KOPT-K1 (cell line): ENCODE measurements at regions not wholly inside any gene's neighbourhood (a gene's known extent, or its start where the extent isn't known, plus 50 kb on each side); places are given as distances from the start of the nearest gene placed in this dataset.

Source experiments
- H3K27ac ChIP-seq: fragments of 200-600 bp; sonication (generic); 2 replicates; pipeline ENCODE4 v1.5.1; 2016; ENCODE audit warnings: antibody characterized with exemption, mild to moderate bottlenecking, low read depth, low read length; ENCODE audit not compliant: poor library complexity, severe bottlenecking
- H3K36me3 ChIP-seq: fragments of 200-600 bp; sonication (generic); 2 replicates; pipeline ENCODE4 v1.5.1; 2017; ENCODE audit warnings: antibody characterized with exemption, mild to moderate bottlenecking, low read length, moderate library complexity; ENCODE audit not compliant: insufficient read depth
- H3K9me3 ChIP-seq: fragments of 200-600 bp; sonication (generic); 2 replicates; pipeline ENCODE4 v1.5.1; 2017; ENCODE audit warnings: antibody characterized with exemption, low read length, mild to moderate bottlenecking; ENCODE audit not compliant: insufficient read depth, poor library complexity, severe bottlenecking

DNA sequence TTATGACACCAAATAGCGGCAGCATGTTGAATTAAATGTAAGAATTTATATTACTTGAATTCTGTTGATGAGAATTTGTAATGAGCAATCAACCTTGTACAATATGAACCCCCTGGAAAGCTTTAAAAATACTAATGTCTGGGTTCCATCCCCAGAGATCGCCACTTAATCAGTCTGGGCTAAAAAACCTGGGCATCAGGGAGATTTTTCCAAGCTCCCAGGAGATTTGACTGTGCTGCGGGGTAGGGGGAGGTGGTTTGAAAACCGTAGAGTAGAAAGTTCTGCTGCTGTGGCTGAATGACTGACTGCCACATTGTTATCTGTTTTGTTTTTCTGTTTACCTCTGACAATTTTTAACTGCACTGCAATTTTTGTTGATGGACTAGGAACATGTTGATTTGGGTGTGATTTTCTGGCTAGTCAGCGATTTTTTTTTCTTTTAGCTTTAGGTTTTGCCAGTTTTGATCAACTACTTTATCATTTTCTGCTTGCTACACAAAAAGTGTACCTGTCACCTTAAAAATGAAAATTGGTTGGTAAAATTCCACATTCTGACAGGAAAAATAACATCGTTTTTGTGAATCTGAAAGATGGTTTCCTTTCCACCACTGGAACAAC is 79.3 kb downstream of the PCTP start:
- no peaks in the 10 kb centered on the region for H3K36me3 ChIP-seq

DNA sequence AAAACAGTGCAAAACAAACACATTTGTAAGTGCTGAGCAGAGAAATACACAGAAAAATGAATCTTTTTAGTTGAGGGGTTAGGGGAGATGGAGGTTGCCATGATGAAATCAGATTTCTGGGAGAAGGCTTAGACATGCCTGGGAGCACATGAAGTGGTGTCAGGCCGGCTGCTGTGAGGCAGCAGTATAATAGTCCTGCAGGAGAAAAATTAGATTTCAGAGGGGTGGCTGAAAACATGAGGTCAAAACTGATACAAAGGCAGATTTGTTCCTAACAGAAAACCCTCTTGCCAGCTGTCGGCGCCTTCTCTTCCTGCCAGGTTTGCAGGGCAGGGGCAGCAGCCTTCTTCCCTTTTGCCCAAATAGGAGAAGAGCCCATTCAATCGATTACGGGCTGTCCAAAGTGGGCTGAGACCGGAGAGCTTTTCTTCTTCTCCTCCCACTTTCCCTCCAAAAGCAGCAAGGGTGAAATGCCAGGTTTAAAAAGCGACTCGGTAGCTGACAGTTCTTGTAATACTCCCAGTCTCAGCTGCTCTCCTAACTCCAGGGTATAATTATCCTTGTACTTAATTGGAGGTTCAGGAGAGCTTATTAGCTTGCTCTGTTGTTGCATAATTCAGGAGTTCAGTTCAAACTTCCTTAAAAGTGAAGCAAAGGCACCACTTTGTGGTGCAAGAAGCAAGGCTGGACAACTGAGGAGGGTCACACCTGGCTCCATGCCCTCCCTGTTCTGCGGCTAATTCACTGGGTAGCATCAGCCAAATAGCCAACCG is 80.0 kb downstream of the PCTP start:
- H3K27ac ChIP-seq = no peak overlapping the region
- no peaks in the 10 kb centered on the region for H3K36me3 ChIP-seq
- H3K9me3 ChIP-seq = no peaks in the 10 kb centered on the region

More for the DNA sequence above, 79.3 kb downstream of the PCTP start:
- Histone ChIP-seq H3K27ac (no peak overlapping the region), H3K9me3 (no peaks in the 10 kb centered on the region)

DNA sequence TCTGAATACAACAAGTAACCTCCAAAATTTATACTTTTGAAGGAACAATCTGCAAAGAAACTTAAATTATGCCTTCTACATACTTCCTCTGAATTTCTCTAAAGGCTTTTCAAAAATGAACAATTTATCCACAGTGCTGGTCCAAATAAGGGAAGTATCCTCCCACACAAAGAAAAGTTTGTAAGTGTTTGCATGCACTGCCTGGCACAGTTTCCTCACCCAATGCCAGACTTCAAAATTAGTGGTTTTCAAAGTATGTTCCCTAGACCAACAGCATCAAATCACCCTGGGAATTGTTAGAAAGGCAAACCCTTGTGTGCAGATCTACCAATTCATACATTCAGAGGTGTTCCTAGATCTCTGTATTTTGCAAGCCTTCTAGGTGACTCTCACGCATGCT is 82.5 kb downstream of the PCTP start:
- Histone ChIP-seq H3K27ac (no peak overlapping the region), H3K36me3 (no peaks in the 10 kb centered on the region), H3K9me3 (no peaks in the 10 kb centered on the region)

DNA sequence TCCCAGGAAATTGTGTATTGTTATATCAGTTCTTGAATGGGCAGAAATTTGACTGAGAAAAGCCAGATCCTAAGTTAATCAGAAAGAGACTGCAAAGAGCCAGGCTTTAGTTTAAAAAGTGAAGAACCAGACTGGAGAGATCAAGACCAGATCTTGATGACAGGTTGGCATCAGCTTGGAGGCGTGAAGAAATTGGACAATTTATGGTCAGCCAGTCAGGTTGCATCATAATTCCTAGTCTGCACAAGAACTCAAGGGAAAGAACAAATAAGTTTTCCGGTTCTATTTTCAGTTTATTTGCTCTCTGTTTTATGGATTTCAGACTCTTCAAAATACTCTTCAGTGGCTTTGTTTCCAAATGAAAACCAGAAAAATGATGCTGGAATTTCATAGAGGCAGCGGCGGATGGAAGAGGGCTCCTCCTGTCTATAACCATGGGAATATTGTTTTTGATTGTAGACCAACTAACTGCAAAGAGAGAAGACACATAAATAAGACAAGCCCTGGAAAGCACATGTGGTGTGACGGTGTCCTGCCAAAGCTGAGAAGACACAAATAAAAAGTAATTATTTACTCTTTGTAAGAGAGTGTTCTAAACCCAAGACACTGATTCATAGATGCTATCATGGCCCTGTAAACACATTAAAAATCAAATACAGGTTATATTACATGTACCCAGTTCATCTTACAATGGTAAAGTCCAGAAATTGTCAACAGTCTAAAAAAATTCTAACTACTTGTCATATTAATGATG is 91.7 kb downstream of the PCTP start:
- no peaks in the 10 kb centered on the region for H3K36me3 ChIP-seq
- H3K9me3 ChIP-seq = no peaks in the 10 kb centered on the region
- no peak overlapping the region for H3K27ac ChIP-seq

DNA sequence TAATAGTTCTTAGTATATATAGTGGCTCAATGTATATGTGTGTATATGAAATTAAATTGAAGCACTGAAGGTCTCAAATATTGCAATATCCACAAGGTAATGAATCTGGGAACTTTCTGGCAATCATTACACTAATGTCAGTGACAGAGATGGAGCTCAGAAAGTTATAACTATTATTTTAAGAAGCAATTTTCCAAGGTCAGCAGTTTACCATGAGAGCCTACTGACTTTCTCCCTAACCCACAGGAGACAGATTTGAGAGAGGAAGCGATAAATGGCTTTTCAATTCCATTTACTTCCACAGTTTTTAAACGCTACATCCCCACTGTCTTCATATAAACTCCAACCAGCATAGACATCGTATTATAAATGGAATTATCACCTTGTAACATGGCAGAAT is 92.9 kb downstream of the PCTP start:
- Histone ChIP-seq H3K27ac (no peak overlapping the region), H3K36me3 (no peaks in the 10 kb centered on the region), H3K9me3 (no peaks in the 10 kb centered on the region)

DNA sequence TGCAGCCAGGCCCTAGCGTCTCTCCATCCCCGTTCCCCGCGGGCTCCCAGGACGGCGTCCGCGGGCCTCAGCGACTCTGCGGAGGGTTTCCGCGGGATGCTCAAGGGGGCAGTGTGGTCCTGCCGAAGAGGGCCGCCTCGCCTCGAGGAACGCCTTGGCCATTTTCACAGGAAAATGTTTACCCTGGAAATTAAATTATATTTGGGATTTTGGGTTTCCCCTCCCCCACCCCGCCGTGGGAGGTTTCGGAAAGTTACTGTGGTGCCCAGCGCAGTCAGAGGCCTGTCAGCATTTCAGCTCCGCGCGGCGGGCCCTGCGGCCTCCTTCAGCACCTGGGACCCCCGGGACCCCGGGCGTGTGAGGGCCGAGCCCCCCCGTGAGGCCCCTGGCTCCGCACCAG is 94.5 kb downstream of the PCTP start:
- Histone ChIP-seq H3K27ac (no peak overlapping the region), H3K9me3 (no peaks in the 10 kb centered on the region), H3K36me3 (no peaks in the 10 kb centered on the region)

DNA sequence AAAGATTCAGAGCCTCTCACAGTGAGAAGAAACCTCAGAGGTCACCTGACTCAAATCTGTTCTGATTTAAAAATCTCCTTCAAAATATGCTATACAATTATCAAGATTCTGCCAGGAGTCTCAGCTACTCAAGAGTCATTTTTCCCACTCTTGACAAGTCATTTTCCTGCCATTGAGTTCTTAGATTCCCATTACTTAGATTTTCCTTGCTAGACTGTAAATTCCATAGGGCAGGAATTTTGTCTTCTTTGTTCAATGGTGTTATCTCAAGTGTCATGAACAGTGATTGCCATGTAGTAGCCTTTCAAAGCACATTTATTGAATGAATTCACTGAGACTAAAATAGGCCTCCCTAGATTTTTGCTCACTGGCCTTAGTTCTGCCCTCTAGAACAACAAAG is 95.9 kb downstream of the PCTP start:
- Histone ChIP-seq H3K27ac (no peak overlapping the region), H3K9me3 (no peaks in the 10 kb centered on the region), H3K36me3 (no peaks in the 10 kb centered on the region)

DNA sequence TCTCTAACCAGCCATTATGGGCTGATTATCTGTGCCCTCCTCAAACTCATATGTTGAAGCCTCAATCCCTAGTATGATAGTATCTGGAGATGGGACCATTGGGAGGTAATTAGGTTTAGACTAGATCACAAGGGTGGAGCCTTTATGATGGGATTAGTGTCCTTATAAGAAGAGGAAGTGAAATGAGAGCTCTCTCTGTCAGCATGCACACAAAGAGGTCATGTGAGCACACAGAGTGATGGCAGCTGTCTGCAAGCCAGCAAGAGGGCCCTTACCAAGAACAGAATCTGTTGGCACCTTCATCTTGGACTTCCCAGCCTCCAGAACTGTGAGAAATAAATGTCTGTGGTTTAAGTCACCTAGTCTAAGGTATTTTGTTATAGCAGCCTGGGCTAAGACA is 101.9 kb downstream of the PCTP start:
- Histone ChIP-seq H3K36me3 (no peaks in the 10 kb centered on the region), H3K9me3 (no peaks in the 10 kb centered on the region), H3K27ac (no peak overlapping the region)

DNA sequence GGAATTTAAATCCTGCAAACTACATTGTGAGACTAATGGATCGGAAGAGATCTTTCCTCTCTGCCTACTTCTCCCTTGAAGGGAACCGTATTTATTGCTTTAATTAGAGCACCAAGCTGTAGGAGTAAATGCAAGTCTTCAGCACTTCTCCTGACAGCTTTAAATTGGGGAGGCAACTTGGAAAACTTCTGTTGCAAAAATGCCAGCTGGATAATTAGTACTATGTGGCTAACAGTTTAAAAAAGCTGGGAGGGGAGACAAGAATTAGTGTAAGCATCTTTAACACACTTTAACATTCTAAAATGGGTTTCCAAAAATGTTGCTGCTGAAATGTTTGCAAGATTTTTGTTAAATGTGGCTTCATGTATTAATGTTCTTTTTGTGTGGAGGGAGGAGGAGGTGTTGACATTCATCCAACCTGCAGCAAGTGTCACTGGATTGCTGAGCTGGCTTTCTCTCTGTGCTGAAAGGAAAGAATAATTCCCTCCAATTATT is 108.5 kb downstream of the PCTP start:
- no peak overlapping the region for H3K27ac ChIP-seq
- H3K9me3 ChIP-seq = no peaks in the 10 kb centered on the region
- no peaks in the 10 kb centered on the region for H3K36me3 ChIP-seq

DNA sequence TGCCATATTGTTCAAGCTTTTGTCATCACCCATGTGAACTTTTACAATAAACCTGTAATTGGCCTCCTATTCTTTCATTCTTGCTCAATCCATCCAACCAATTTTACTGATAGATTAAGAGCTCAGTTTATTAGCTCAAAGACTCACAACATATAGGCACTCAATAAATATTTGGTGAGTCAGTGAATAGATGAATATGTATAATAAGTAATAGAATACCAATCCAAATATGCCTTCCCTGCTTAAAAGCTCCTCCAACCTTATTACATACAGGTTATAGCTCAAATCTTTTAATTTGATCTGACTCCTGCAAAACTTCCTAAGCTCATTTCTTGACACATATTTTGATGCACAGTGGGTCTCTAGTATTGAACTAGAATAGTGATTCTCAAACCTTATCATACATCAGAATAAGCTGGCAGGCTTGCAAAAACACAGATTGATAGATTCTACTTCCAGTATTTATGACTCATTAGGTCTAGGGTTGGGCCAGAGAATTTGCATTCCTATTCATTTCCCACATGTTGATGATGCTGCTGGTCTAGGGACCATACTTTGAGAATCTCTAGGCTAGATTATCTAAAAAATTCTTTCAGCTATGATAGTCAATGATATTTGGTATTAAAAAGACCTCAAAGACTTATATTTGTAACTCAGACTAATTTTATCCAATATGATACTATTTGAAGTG is 114.4 kb downstream of the PCTP start:
- Histone ChIP-seq H3K36me3 (no peaks in the 10 kb centered on the region), H3K27ac (no peak overlapping the region), H3K9me3 (peaks cover 19% of the 10 kb centered on the region)

DNA sequence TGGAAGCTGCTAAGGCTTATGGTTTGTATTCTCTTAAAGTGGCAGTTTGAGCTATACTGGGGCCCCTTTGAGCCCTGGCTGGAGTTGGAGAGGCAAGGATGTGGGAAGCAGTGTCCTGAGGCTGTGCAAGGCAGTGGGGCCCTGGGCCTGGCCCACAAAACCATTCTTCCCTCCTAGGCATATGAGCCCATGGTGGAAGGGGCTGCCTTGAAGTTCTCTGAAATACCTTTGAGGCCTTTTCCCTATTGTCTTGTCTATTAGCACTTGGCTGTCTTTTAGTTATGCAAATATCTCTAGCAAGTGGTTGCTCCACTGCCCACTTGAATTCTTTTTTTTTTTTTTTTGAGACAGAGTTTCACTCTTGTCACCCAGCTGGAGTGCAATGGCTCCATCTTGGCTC is 119.2 kb downstream of the PCTP start:
- H3K9me3 ChIP-seq = peaks cover 19% of the 10 kb centered on the region
- no peak overlapping the region for H3K27ac ChIP-seq
- H3K36me3 ChIP-seq = no peaks in the 10 kb centered on the region

DNA sequence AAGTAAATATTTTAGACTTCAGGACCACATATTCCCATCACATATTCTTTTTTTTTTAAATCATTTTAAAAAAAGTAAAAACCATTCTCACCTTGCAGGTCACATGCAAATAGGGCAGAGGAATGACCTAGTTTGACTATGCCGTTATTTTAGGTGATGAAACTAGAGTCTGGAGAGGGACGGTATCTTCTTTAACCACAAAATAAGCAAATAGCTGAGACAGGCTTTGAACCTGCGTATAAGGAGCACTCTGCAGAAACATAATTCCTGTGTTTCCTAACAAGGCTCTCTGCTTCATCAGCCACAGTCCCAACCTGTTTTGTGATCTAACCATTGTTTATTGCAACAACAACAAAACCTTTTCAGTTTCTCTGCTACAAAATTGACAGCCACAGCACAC is 121.5 kb downstream of the PCTP start:
- peaks cover 7% of the 10 kb centered on the region for H3K9me3 ChIP-seq
- no peak overlapping the region for H3K27ac ChIP-seq
- no peaks in the 10 kb centered on the region for H3K36me3 ChIP-seq

DNA sequence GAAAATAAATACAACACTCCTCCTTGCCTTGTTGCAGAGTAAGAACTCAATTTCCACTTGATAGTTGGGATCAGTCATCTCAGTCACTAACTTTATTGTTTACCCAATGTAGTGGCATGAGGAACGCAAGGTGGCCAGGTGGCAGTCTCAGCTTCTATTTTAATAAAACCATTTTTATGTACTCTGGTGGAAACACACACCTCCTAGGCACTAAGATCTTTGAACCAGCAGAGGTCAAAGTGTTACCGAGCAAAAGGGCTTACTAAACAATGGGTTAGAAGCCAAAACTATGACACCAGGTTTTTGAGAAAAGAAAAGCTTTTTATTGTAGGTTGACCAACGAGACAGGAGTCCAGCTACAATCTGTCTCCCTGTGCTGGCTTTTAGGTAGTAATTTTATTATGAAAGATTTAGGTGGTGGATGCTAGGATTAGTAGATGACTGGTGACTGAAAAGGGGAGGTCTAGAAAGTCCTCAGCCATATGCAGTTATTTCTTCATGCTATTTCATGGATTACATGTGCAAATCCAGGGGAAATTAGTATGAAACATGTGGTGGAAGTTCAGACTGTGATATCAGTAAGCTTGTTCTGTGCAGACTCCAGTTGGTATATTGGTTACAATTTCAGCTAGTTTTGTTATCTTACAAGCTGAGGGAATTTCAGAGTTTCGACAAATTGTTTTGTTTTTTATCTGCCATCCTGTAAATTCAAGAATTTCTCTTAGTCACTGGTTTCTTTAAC is 122.3 kb downstream of the PCTP start:
- Histone ChIP-seq H3K27ac (no peak overlapping the region), H3K9me3 (peaks cover 7% of the 10 kb centered on the region), H3K36me3 (no peaks in the 10 kb centered on the region)

DNA sequence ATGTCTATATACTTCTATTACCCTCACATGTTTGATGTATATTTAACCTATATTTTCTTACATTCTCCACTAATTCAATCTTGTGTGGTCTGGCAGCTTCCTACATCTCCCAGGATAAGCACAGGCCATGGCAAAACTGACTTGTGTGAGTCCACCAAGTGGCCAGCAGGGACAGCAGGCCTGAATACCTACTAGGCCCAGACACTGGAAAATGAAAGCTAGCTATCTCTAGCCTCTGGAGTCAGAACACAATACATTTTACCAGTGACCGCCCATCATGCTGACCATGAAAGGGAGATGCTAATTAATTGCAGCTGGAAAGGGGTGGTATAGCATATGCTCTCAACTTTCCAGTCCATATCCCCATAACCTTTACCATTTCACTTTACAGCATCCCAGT is 132.3 kb downstream of the PCTP start:
- H3K27ac ChIP-seq = no peak overlapping the region
- H3K36me3 ChIP-seq = no peaks in the 10 kb centered on the region

More for the DNA sequence above, 132.3 kb downstream of the PCTP start:
- no peaks in the 10 kb centered on the region for H3K9me3 ChIP-seq
